ENCODE measurements at regions not wholly inside any gene's neighbourhood (a gene's known extent, or its start where the extent isn't known, plus 50 kb on each side); places are given as distances from the start of the nearest gene placed in this dataset.
"Not testable (repeated sequence)": the region's sequence is repeated elsewhere in the genome, so short reads cannot be mapped to it uniquely, and the experiment has no call there.

DNA sequence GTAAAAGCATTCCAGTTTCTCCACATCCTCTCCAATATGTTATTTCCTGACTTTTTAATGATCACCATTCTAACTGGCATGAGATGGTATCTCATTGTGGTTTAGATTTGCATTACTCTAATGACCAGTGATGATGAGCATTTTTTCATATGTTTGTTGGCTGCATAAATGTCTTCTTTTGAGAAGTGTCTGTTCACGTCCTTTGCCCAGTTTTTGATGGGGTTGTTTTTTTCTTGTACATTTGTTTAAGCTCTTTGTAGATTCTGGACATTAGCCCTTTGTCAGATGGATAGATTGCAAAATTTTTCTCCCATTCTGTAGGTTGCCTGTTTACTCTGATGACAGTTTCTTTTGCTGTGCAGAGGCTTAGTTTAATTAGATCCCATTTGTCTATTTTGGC lies 97.7 kb downstream of the EBLN1 start:
- TF ChIP-seq CTCF, POLR2AphosphoS5 (IDR thresholded peaks at IDR 0.05): not testable (repeated sequence)
